ENCODE measurements at regions not wholly inside any gene's neighbourhood (a gene's known extent, or its start where the extent isn't known, plus 50 kb on each side); places are given as distances from the start of the nearest gene placed in this dataset.
"Not testable (repeated sequence)": the region's sequence is repeated elsewhere in the genome, so short reads cannot be mapped to it uniquely, and the experiment has no call there.

- Histone ChIP-seq H3K27me3 (ENCODE audit: control insufficient read depth, insufficient read depth, low read length) (no peaks in the 10 kb centered on the region), H3K36me3 (ENCODE audit: control insufficient read depth, insufficient read depth, low read length) (no peaks in the 10 kb centered on the region), H3K4me3 (ENCODE audit: low read depth, low read length) (no peak overlapping the region)
- TF ChIP-seq CTCF (IDR thresholded peaks at IDR 0.05; ENCODE audit: insufficient read depth, low read depth, low read length), result no peak
- POLR2A ChIA-PET, result no interaction called here
- no peak for DNase-seq (ENCODE audit: low read depth)
- CTCF ChIA-PET, result no interaction called here
Observed at GRCh38 chrX:39264023-39264422, 462.8 kb downstream of the MID1IP1 start.

- TF ChIP-seq CTCF (IDR thresholded peaks at IDR 0.05; ENCODE audit: insufficient read depth, low read depth, low read length), result no peak
- DNase-seq (ENCODE audit: low read depth), result no peak
- CTCF ChIA-PET, result no interaction called here
Observed at GRCh38 chrX:39267176-39267575, 465.9 kb downstream of the MID1IP1 start.

GRCh38 chrX:39268207-39268606, 466.9 kb downstream of the MID1IP1 start:
- DNase-seq (ENCODE audit: low read depth), result no peak
- Histone ChIP-seq H3K36me3 (ENCODE audit: control insufficient read depth, insufficient read depth, low read length) (no peaks in the 10 kb centered on the region), H3K27me3 (ENCODE audit: control insufficient read depth, insufficient read depth, low read length) (no peaks in the 10 kb centered on the region), H3K4me3 (ENCODE audit: low read depth, low read length) (no peak overlapping the region)
- ChIA-PET CTCF (no interaction called here), POLR2A (no interaction called here)
- no peak for TF ChIP-seq CTCF (IDR thresholded peaks at IDR 0.05; ENCODE audit: insufficient read depth, low read depth, low read length)

More at GRCh38 chrX:39267176-39267575, 465.9 kb downstream of the MID1IP1 start:
- POLR2A ChIA-PET, result interaction anchor here (0.6 kb wide), 1 partner anchor 435 kb away, joined by 3 read pairs; no protein-coding TSS in a partner anchor
- no peak overlapping the region for H3K4me3 ChIP-seq (ENCODE audit: low read depth, low read length)
- no peaks in the 10 kb centered on the region for H3K36me3 ChIP-seq (ENCODE audit: control insufficient read depth, insufficient read depth, low read length)
- H3K27me3 ChIP-seq (ENCODE audit: control insufficient read depth, insufficient read depth, low read length), result no peaks in the 10 kb centered on the region

- ChIA-PET CTCF (interaction anchor here (0.6 kb wide), 1 partner anchor 609 kb away, joined by 3 read pairs; no protein-coding TSS in a partner anchor), POLR2A (no interaction called here)
- Histone ChIP-seq H3K36me3 (ENCODE audit: control insufficient read depth, insufficient read depth, low read length) (no peaks in the 10 kb centered on the region), H3K27me3 (ENCODE audit: control insufficient read depth, insufficient read depth, low read length) (no peaks in the 10 kb centered on the region), H3K4me3 (ENCODE audit: low read depth, low read length) (no peak overlapping the region)
- no peak for TF ChIP-seq CTCF (IDR thresholded peaks at IDR 0.05; ENCODE audit: insufficient read depth, low read depth, low read length)
- no peak for DNase-seq (ENCODE audit: low read depth)
Observed at GRCh38 chrX:39275500-39276068, 474.3 kb downstream of the MID1IP1 start.

- H3K36me3 ChIP-seq (ENCODE audit: control insufficient read depth, insufficient read depth, low read length); POLR2A ChIA-PET; CTCF ChIA-PET; H3K27me3 ChIP-seq (ENCODE audit: control insufficient read depth, insufficient read depth, low read length); DNase-seq (ENCODE audit: low read depth); H3K4me3 ChIP-seq (ENCODE audit: low read depth, low read length): not testable (repeated sequence)
Observed at GRCh38 chrX:39277685-39278390, 476.6 kb downstream of the MID1IP1 start.

- POLR2A ChIA-PET, result no interaction called here
- H3K27me3 ChIP-seq (ENCODE audit: control insufficient read depth, insufficient read depth, low read length), result no peaks in the 10 kb centered on the region
- no peak for TF ChIP-seq CTCF (IDR thresholded peaks at IDR 0.05; ENCODE audit: insufficient read depth, low read depth, low read length)
- H3K36me3 ChIP-seq (ENCODE audit: control insufficient read depth, insufficient read depth, low read length), result no peaks in the 10 kb centered on the region
- no peak for DNase-seq (ENCODE audit: low read depth)
- no peak overlapping the region for H3K4me3 ChIP-seq (ENCODE audit: low read depth, low read length)
- CTCF ChIA-PET, result no interaction called here
Observed at GRCh38 chrX:39283239-39283638, 482.0 kb downstream of the MID1IP1 start.

Data from BJ (cell line).